NT2/D1 (cell line): ENCODE measurements at regions not wholly inside any gene's neighbourhood (a gene's known extent, or its start where the extent isn't known, plus 50 kb on each side); places are given as distances from the start of the nearest gene placed in this dataset.

Experiments used
- DNase-seq: peaks from one replicate; pipeline ENCODE4 v3.0.0-alpha.2; 2011; ENCODE audit warnings: low read depth, low spot score
- H3K27me3 ChIP-seq: 2 replicates; pipeline ENCODE4 v1.6.0; 2011; ENCODE audit warnings: mild to moderate bottlenecking; ENCODE audit not compliant: insufficient read length, insufficient read depth
- H3K36me3 ChIP-seq: 2 replicates; pipeline ENCODE4 v1.6.1; 2011; ENCODE audit warnings: mild to moderate bottlenecking, low read length, mixed read lengths; ENCODE audit not compliant: insufficient read depth, insufficient read length
- H3K4me1 ChIP-seq: 2 replicates; pipeline ENCODE4 v1.5.1; 2011; ENCODE audit not compliant: insufficient read depth, insufficient read length
- H3K4me3 ChIP-seq: 2 replicates; pipeline ENCODE4 v1.5.1; 2011; ENCODE audit warnings: low read depth; ENCODE audit not compliant: insufficient read length
- H3K9ac ChIP-seq: 2 replicates; pipeline ENCODE4 v1.6.0; 2011; ENCODE audit warnings: low read depth; ENCODE audit not compliant: insufficient read length
- H3K9me3 ChIP-seq: 2 replicates; pipeline ENCODE4 v1.5.1; 2011; ENCODE audit warnings: mild to moderate bottlenecking, low read length; ENCODE audit not compliant: insufficient read depth
- SUZ12 ChIP-seq: IDR thresholded peaks from 2 replicates; pipeline ENCODE4 v1.6.1; 2011; ENCODE audit not compliant: insufficient read length, insufficient read depth; ENCODE audit errors: extremely low read depth
- YY1 ChIP-seq: IDR thresholded peaks from 2 replicates; pipeline ENCODE4 v1.6.1; 2011; ENCODE audit not compliant: insufficient read length, insufficient read depth
- ZNF274 ChIP-seq: IDR thresholded peaks from 2 replicates; pipeline ENCODE4 v1.6.1; 2011; ENCODE audit warnings: mild to moderate bottlenecking, low read depth, low read length

- Histone ChIP-seq H3K9me3 (no peaks in the 10 kb centered on the region; the same call in 1 of the 2 replicates), H3K27me3 (no peaks in the 10 kb centered on the region), H3K4me3 (no peak overlapping the region), H3K36me3 (no peaks in the 10 kb centered on the region), H3K4me1 (no peaks in the 10 kb centered on the region), H3K9ac (no peak overlapping the region)
- TF ChIP-seq YY1 (no peak), ZNF274 (no peak), SUZ12 (no peak)
- no peak for DNase-seq
Measured at GRCh38 chr11:106456647-106457046, 379.2 kb downstream of the AASDHPPT start.

- H3K9ac ChIP-seq = no peak overlapping the region
- no peaks in the 10 kb centered on the region; the same call in 1 of the 2 replicates for H3K9me3 ChIP-seq
- H3K4me3 ChIP-seq = no peak overlapping the region
- H3K27me3 ChIP-seq = no peaks in the 10 kb centered on the region
- TF ChIP-seq ZNF274 (no peak), SUZ12 (no peak), YY1 (no peak)
- no peak for DNase-seq
- H3K36me3 ChIP-seq = no peaks in the 10 kb centered on the region
- H3K4me1 ChIP-seq = no peaks in the 10 kb centered on the region
Measured at GRCh38 chr11:106457727-106458126, 380.3 kb downstream of the AASDHPPT start.

DNA sequence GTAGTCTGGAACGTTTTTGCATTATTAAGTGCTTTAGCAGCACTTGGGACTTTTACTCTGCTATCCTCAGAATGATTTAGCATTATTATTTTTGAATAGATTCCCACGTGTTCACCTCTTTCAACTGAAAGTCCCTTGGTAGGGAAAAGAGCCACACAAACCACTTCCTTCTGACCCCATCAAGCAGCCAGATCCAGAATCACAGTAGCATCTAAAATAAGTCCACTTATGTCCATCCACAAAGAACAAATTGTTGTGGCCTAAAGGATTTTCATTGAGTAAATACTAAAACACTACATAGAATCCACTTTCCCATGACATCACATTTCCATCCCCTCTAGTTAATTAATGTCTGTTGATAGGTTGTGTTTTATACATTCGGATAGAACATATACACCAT is 381.7 kb downstream of the AASDHPPT start:
- no peaks in the 10 kb centered on the region for H3K36me3 ChIP-seq
- H3K4me3 ChIP-seq = no peak overlapping the region
- no peak for TF ChIP-seq YY1
- no peak for TF ChIP-seq ZNF274
- no peak for TF ChIP-seq SUZ12
- H3K4me1 ChIP-seq = no peaks in the 10 kb centered on the region
- no peaks in the 10 kb centered on the region for H3K9me3 ChIP-seq
- no peak for DNase-seq
- H3K27me3 ChIP-seq = no peaks in the 10 kb centered on the region
- no peak overlapping the region for H3K9ac ChIP-seq

- Histone ChIP-seq H3K4me3 (no peak overlapping the region), H3K9ac (no peak overlapping the region), H3K9me3 (no peaks in the 10 kb centered on the region), H3K36me3 (no peaks in the 10 kb centered on the region), H3K27me3 (no peaks in the 10 kb centered on the region), H3K4me1 (no peaks in the 10 kb centered on the region)
- DNase-seq = no peak
- TF ChIP-seq ZNF274 (no peak), YY1 (no peak), SUZ12 (no peak)
Measured at GRCh38 chr11:106461148-106461691, 383.8 kb downstream of the AASDHPPT start.

DNA sequence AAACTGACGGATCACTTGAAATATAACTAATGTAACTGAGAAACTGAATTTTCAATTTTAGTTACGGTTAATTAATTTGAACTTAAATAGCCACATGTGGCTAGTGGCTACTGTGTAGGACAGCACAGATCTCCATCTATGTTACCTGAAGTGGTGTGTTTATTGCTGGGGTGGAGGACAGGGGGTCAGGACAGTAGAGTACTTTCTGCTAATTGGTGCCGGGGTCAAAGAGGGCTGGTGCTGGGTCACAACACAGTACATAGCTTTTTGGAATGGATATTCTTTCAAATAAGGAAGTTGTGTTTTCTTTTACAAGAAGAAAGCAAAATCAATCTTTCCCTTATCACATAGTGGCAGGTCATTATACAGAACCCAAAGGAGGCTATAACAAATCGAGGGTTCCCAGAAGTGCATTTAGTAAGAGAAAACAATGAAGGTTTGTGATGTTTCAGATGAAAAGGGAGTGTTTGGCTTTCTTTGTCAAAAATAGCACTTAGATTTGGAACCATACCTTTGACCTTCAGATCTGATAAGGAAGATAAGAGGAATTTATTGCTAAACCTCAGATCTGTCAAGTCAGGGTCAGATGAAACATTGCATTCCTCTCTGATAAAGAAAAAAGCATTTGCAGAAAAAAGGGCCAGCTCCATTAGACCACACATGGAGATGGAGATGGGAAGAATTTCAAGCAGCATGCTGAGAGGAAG is 384.5 kb downstream of the AASDHPPT start:
- H3K9me3 ChIP-seq = no peaks in the 10 kb centered on the region
- H3K27me3 ChIP-seq = no peaks in the 10 kb centered on the region
- no peaks in the 10 kb centered on the region for H3K4me1 ChIP-seq
- no peak overlapping the region for H3K4me3 ChIP-seq
- no peaks in the 10 kb centered on the region for H3K36me3 ChIP-seq
- no peak overlapping the region for H3K9ac ChIP-seq
- no peak for TF ChIP-seq ZNF274
- TF ChIP-seq SUZ12 = no peak
- TF ChIP-seq YY1 = no peak
- no peak for DNase-seq

GRCh38 chr11:106463154-106463553 is 385.7 kb downstream of the AASDHPPT start:
- no peaks in the 10 kb centered on the region for H3K27me3 ChIP-seq
- no peak for TF ChIP-seq YY1
- TF ChIP-seq ZNF274 = no peak
- TF ChIP-seq SUZ12 = no peak
- H3K4me3 ChIP-seq = no peak overlapping the region
- no peaks in the 10 kb centered on the region for H3K9me3 ChIP-seq
- no peaks in the 10 kb centered on the region for H3K36me3 ChIP-seq
- H3K4me1 ChIP-seq = no peaks in the 10 kb centered on the region
- no peak overlapping the region for H3K9ac ChIP-seq
- no peak for DNase-seq

GRCh38 chr11:106463796-106464201 is 386.3 kb downstream of the AASDHPPT start:
- Histone ChIP-seq H3K9me3 (no peaks in the 10 kb centered on the region), H3K36me3 (no peaks in the 10 kb centered on the region), H3K27me3 (no peaks in the 10 kb centered on the region), H3K4me3 (no peak overlapping the region), H3K4me1 (no peaks in the 10 kb centered on the region), H3K9ac (no peak overlapping the region)
- no peak for TF ChIP-seq ZNF274
- TF ChIP-seq SUZ12 = no peak
- TF ChIP-seq YY1 = no peak
- no peak for DNase-seq
